SK-N-SH treated with all-trans-retinoic acid at 6 μM for 48 hours (cell line): ENCODE measurements at regions not wholly inside any gene's neighbourhood (a gene's known extent, or its start where the extent isn't known, plus 50 kb on each side); places are given as distances from the start of the nearest gene placed in this dataset.

Source experiments
- BACH2 ChIP-seq: fragments of 250-450 bp; sonication (Bioruptor Pico); IDR thresholded peaks from 2 replicates; pipeline ENCODE4 v1.9.0; 2021; ENCODE audit warnings: mild to moderate bottlenecking, borderline replicate concordance
- POU6F1 ChIP-seq: fragments of 250-450 bp; sonication (Bioruptor Pico); IDR thresholded peaks from 2 replicates; pipeline ENCODE4 v1.8.0; 2021; ENCODE audit warnings: low read depth, mild to moderate bottlenecking, moderate library complexity, borderline replicate concordance
- TF ChIP-seq, protein P1 (sequence below): fragments of 250-450 bp; sonication (Bioruptor Pico); IDR thresholded peaks from 2 replicates; pipeline ENCODE4 v1.5.1; 2021; ENCODE audit warnings: mild to moderate bottlenecking, moderate library complexity
- TF ChIP-seq, protein P2 (sequence below): fragments of 250-450 bp; sonication (Bioruptor Pico); IDR thresholded peaks from 2 replicates; pipeline ENCODE4 v1.8.0; 2020; ENCODE audit warnings: mild to moderate bottlenecking, moderate library complexity, borderline replicate concordance

DNA sequence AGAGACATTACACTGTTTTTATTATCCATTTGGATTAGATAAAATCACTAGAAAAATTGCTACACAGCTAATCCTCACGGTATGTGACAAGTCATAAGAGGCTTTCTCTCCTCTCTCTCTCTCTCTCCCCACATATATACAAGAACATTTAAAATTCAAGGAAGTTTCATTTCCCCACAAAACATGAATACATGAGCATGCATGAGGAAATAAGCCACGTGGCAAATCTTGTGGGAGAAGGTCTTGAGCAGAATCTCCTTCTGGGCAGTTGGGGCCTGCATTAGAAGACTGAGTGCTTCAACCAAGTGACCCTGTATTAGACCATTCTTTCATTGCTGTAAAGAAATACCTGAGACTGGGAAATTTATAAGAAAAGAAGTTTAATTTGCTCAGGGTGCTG, 1313.1 kb downstream of the MRPL39 start:
- TF ChIP-seq BACH2 (CRISPR knock-in tag): no peak
- TF ChIP-seq, protein P1, sequence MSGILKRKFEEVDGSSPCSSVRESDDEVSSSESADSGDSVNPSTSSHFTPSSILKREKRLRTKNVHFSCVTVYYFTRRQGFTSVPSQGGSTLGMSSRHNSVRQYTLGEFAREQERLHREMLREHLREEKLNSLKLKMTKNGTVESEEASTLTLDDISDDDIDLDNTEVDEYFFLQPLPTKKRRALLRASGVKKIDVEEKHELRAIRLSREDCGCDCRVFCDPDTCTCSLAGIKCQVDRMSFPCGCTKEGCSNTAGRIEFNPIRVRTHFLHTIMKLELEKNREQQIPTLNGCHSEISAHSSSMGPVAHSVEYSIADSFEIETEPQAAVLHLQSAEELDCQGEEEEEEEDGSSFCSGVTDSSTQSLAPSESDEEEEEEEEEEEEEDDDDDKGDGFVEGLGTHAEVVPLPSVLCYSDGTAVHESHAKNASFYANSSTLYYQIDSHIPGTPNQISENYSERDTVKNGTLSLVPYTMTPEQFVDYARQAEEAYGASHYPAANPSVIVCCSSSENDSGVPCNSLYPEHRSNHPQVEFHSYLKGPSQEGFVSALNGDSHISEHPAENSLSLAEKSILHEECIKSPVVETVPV (CRISPR knock-in tag): no peak
- TF ChIP-seq, protein P2, sequence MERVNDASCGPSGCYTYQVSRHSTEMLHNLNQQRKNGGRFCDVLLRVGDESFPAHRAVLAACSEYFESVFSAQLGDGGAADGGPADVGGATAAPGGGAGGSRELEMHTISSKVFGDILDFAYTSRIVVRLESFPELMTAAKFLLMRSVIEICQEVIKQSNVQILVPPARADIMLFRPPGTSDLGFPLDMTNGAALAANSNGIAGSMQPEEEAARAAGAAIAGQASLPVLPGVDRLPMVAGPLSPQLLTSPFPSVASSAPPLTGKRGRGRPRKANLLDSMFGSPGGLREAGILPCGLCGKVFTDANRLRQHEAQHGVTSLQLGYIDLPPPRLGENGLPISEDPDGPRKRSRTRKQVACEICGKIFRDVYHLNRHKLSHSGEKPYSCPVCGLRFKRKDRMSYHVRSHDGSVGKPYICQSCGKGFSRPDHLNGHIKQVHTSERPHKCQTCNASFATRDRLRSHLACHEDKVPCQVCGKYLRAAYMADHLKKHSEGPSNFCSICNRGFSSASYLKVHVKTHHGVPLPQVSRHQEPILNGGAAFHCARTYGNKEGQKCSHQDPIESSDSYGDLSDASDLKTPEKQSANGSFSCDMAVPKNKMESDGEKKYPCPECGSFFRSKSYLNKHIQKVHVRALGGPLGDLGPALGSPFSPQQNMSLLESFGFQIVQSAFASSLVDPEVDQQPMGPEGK (CRISPR knock-in tag): no peak
- TF ChIP-seq POU6F1 (CRISPR knock-in tag): no peak
